Mucosa of descending colon (tissue), 3 donors: ENCODE measurements at regions not wholly inside any gene's neighbourhood (a gene's known extent, or its start where the extent isn't known, plus 50 kb on each side); places are given as distances from the start of the nearest gene placed in this dataset.

Experiments
- ATAC-seq: fragments of 200-7000 bp; cut with Tn5 transposase; one replicate; pipeline ENCODE4 v1.9.1; 2020; ENCODE audit warnings: mild to moderate bottlenecking, moderate library complexity
- DNase-seq, 3 donors: peaks; one replicate each; pipeline ENCODE4 v3.0.0-alpha.2; 2020
- H3K36me3 ChIP-seq: fragments of 200-600 bp; one replicate; pipeline ENCODE4 v1.8.0; 2021; ENCODE audit warnings: low read depth, mild to moderate bottlenecking
- H3K4me1 ChIP-seq: fragments of 200-600 bp; one replicate; pipeline ENCODE4 v1.8.0; 2021; ENCODE audit warnings: low read depth, mild to moderate bottlenecking
- H3K4me3 ChIP-seq: fragments of 200-600 bp; one replicate; pipeline ENCODE4 v1.8.0; 2021; ENCODE audit warnings: mild to moderate bottlenecking
- H3K9me3 ChIP-seq: fragments of 200-600 bp; one replicate; pipeline ENCODE4 v1.8.0; 2021; ENCODE audit warnings: mild to moderate bottlenecking
- CTCF ChIP-seq: fragments of 200-600 bp; IDR thresholded peaks from one replicate; pipeline ENCODE4 v1.8.0; 2022; ENCODE audit warnings: antibody characterized with exemption, mild to moderate bottlenecking
- intact Hi-C, 2 donors: fragments of 100-400 bp; cut with DNase I in 1 of 2; cut with micrococcal nuclease in 1 of 2; formaldehyde crosslinking; loops; one replicate each; pipeline versions ENCODE4 v1.11.0 to v1.11.1; 2022; cut with DNase I, micrococcal nuclease
- donor health status: DM: no; HTN: no; CAD: no; lungs with moderate emphysema.
- donor health status: DM: no; HTN: no; CAD: no.
- donor health status: DM: no; HTN: yes; CAD: no.

- H3K4me3 ChIP-seq, result no peak overlapping the region
- ATAC-seq (no peak), DNase-seq (peak in 1 of 3 donors; percentile 25)
- H3K9me3 ChIP-seq, result no peaks in the 10 kb centered on the region
- intact Hi-C loops, result no loop called here
- no peaks in the 10 kb centered on the region for H3K36me3 ChIP-seq
- no peaks in the 10 kb centered on the region for H3K4me1 ChIP-seq
- TF ChIP-seq CTCF, result no peak
Measured at GRCh38 chr17:79353548-79353947, 257.3 kb downstream of the RBFOX3 start.

GRCh38 chr17:79353016-79353415 is 257.8 kb downstream of the RBFOX3 start:
- Histone ChIP-seq H3K36me3 (no peaks in the 10 kb centered on the region), H3K4me3 (no peak overlapping the region), H3K4me1 (no peaks in the 10 kb centered on the region), H3K9me3 (no peaks in the 10 kb centered on the region)
- peak in 1 of 3 donors; percentile 11 for DNase-seq
- TF ChIP-seq CTCF, result no peak
- no peak for ATAC-seq
- intact Hi-C loops, result no loop called here

GRCh38 chr17:79350533-79350932 is 260.3 kb downstream of the RBFOX3 start:
- intact Hi-C loops, result no loop called here
- ATAC-seq, result no peak

GRCh38 chr17:79349506-79350400 is 261.1 kb downstream of the RBFOX3 start:
- DNase-seq (peak in 1 of 3 donors; percentile 35), ATAC-seq (no peak)
- intact Hi-C loops, result no loop called here
- H3K36me3 ChIP-seq, result no peaks in the 10 kb centered on the region
- H3K4me3 ChIP-seq, result no peak overlapping the region
- no peak for TF ChIP-seq CTCF
- no peaks in the 10 kb centered on the region for H3K9me3 ChIP-seq
- H3K4me1 ChIP-seq, result no peaks in the 10 kb centered on the region

More at GRCh38 chr17:79350533-79350932, 260.3 kb downstream of the RBFOX3 start:
- no peaks in the 10 kb centered on the region for H3K4me1 ChIP-seq
- no peaks in the 10 kb centered on the region for H3K36me3 ChIP-seq
- TF ChIP-seq CTCF, result no peak
- DNase-seq, result peak in 1 of 3 donors; percentile 19
- H3K4me3 ChIP-seq, result no peak overlapping the region
- no peaks in the 10 kb centered on the region for H3K9me3 ChIP-seq

- H3K4me1 ChIP-seq, result no peaks in the 10 kb centered on the region
- intact Hi-C loops, result no loop called here
- H3K36me3 ChIP-seq, result no peaks in the 10 kb centered on the region
- peak in 1 of 3 donors; percentile 16 for DNase-seq
- no peak for ATAC-seq
- no peak for TF ChIP-seq CTCF
- H3K9me3 ChIP-seq, result no peaks in the 10 kb centered on the region
- H3K4me3 ChIP-seq, result no peak overlapping the region
Measured at GRCh38 chr17:79342376-79342775, 267.8 kb downstream of the ENGASE start.
